HG02870 (cell line): ENCODE measurements at regions not wholly inside any gene's neighbourhood (a gene's known extent, or its start where the extent isn't known, plus 50 kb on each side); places are given as distances from the start of the nearest gene placed in this dataset.
A peak's percentile ranks its signal among the peaks of the same experiment; 100 is the strongest.

Experiments
- ATAC-seq: cut with Tn5 transposase; IDR thresholded peaks from one replicate; pipeline ENCODE4 v1.9.1; 2021; ENCODE audit warnings: mild to moderate bottlenecking, moderate library complexity; ENCODE audit not compliant: unreplicated experiment

- no peak for ATAC-seq
Observed at GRCh38 chr6:91126876-91127275, 540.0 kb upstream of the MAP3K7 start.

GRCh38 chr6:91117550-91117949 lies 530.7 kb upstream of the MAP3K7 start:
- no peak for ATAC-seq

GRCh38 chr6:91114123-91114708 lies 527.3 kb upstream of the MAP3K7 start:
- no peak for ATAC-seq

- ATAC-seq, result no peak
Observed at GRCh38 chr6:91106083-91106482, 519.2 kb upstream of the MAP3K7 start.

- no peak for ATAC-seq
Observed at GRCh38 chr6:91105532-91105931, 518.7 kb upstream of the MAP3K7 start.

DNA sequence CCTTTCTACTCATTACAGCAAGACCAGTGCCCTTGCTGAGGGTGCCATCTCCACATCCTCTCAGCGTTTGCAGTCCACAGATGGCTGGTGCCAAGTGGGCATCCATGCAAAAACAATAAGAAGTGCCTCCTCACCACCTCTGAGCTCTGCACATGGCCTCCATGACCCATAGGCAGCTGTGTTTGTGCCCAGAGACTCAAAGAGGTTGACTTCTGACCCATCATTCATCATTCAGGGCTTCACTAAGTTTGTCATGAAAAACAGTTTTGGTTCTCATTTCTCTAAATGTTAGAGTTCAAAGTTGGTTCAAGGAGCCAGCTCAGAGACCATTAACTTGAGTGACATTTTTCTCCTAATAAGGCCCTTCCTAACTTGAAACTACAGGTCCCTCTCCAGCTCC lies 512.6 kb upstream of the MAP3K7 start:
- no peak for ATAC-seq

DNA sequence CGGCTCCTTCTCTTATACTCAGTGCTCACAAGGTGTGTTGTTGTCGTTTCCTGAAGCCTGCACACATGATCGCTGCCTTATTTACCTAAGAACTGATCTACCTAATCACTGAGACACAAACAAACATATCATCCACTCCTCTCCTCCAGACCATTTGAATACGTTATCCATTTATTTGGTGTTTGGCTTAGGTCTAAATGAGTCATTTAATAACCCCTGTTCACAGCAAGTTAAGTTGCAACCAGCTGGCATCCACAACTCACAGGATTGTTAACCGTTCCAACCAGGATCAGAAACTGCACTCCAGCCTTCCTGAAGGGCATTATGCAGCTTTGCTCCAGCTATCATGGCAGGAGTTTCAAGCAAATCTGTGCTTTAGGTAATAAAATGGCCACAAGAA lies 511.1 kb upstream of the MAP3K7 start:
- ATAC-seq, result no peak

DNA sequence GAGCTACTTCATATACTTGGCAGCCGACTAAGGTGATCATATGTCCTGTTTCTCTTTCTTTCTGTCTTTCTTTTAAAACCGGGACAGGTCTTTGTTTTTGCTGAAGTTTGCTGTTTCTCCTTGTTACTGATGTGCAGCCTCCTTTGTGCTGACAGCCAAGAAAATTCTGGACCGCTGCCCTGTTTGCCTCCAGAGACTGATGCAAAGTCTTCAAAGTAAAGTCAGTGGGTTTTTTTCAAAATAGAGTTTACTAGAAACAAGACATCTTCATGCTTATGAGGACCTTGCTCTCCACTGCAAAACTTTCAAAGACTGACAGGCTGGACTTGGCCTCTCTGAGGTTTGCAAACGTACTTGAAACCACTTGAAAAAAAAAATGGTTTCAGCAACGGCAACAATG lies 510.5 kb upstream of the MAP3K7 start:
- ATAC-seq, result no peak

DNA sequence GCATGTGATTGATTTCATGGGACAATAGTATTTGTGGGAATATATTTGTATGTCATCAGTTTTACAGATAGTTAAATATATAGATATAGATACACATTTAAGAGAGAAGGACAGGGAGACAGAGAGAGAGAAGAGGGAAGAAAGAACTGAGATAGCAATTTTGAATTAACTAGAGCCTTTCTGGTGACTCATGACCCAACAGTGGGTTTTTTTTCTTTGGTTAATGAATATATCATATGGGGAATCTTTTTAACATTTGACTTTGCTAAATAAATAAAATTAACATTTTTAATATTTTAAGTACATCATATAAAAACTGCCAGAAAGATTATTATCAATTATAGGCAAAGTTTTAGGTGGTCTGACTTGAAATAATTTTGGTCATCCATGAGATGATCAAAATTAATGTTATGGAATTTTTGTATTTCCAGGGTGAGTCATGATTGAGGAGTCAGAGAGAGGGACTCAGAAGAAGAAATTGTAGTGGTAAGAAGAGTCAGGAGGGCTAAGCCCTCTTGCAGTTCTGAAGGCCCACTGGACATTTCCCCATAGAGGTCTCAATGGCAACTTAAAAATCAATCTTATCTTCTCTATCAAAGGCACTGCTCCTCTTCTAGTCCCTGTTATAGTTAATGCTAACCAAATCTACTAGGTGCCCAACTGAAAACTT lies 508.1 kb upstream of the MAP3K7 start:
- no peak for ATAC-seq

DNA sequence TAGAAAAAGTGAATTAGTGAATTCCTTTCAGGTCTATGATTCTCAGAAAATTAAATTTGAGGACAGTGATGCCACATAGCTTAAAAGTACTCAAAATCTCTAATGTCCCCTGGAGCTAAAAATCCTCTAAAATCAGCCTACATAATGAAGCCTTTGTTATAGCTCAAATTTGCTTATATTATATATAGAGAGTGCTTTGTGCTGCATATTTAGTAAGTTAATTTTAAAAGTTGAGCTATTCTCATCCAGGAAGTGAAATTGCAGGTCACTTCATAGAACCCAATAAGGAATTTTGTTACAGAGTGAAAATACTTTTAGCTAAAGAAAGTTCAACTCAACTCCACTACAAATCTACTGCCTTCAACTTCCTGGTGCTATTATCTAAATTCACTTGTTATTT lies 507.5 kb upstream of the MAP3K7 start:
- no peak for ATAC-seq

- no peak for ATAC-seq
Observed at GRCh38 chr6:91088976-91089375, 502.1 kb upstream of the MAP3K7 start.

DNA sequence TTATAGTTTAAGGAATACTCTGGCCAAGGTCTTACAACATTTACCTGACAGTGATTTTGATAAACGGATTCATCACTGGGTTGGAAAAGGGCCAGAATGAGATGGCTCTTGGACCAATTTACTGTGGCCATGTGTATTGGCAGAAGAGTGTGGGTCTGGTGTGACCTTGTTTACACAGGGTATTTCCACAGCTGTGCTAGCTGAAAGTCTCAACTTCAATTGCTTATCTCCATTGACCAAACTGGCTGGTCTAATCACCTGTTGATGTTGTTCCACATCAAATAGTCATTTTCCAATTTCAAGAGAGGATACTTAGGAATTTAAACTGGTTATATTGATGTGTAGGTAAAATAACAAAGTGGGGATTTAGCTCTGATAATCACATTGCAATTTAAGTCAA lies 501.6 kb upstream of the MAP3K7 start:
- no peak for ATAC-seq

DNA sequence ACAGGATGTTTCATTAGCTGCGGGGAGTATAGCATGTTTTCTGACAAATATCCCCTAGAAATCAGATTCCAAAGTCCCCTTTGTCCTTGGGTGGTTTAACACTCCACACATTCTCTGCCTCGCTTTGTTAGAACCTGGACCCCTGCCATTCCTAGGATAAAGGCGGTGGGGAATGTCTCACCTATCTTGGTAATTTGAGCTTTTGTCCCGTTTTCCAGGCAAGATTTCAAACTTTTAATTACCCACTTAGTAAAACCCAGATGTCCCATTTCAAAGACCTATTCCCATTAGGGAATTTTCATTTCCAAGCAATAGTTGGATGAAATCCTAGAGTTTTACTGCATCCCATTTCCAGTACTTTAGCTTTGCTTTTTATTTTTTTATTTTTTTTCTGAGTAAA lies 501.0 kb upstream of the MAP3K7 start:
- no peak for ATAC-seq

GRCh38 chr6:91083211-91083610 lies 496.3 kb upstream of the MAP3K7 start:
- no peak for ATAC-seq

DNA sequence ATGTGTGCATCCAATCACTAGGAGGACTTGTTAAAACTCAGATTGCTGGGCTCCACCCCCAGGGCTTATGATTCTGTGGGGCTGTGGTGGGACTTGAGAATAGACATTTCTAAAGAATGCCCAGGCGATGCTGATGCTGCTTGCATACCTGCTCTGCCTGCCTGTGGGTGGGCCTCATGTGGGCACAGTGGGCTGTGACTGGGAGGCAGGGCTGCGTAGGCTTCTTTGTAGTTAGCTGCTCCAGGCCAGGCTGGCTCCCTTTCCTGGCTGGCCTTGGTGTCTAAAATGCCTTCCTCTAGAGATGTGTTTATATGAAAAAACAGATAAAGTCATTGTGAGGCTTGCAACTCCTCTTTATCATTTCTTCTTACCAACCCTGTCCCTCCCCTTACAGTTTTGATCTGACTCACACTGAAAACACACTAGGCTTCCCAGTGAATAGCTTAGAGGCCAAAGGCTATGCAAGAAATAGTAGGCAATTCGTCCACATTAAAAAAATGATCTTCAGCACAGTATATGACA lies 495.5 kb upstream of the MAP3K7 start:
- ATAC-seq, result no peak

DNA sequence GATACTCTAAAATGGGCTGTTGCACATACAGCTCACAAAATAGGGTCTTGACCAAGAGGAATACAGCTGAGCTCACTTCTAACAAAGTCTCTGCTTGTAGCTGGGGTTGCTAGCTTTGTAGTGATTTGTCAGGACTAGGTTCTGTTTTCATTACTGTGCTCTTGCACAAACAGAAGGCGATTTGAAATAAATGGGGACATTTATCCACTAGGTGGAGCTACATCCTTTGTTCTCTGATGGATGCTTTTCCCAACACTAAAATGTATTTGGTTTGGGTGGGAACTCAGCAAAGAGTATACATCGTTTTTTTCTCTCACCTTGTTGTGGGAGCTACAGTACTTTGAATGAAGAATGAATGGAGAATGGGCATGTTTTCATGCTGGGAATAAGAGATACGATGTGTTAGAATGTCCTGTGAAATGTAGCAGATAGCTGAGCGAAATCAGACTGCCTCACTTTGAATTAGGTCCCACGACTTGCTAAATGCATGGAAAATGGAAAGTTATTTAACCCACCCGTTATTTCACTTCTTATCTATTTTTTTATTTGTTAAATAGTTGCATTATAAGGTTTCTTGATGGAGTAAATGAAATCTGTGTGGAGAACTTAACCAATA lies 494.7 kb upstream of the MAP3K7 start:
- peak; percentile 68 for ATAC-seq

GRCh38 chr6:91080871-91081270 lies 494.0 kb upstream of the MAP3K7 start:
- ATAC-seq, result no peak

DNA sequence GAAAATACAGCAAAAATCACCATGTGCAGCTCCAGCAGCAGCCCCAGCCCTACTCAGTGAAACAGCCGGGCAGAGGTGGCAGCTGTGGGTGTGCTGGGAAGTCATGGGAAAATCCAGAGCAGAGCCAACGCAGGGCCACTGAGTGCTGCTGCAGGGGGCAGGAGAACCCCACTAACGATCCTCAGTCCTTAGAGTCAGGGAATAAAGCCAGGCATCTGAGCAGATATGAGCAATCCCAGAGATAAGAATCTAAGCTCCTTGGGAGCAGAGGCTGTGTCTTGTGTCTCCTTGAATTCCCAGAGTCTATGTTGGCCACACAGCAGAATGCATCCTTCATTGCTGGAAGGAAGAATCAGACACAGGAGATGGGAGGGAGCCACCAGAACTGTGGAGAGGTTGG lies 493.1 kb upstream of the MAP3K7 start:
- ATAC-seq, result no peak

GRCh38 chr6:91075244-91075976 lies 488.5 kb upstream of the MAP3K7 start:
- ATAC-seq, result no peak

GRCh38 chr6:91063362-91063761 lies 476.5 kb upstream of the MAP3K7 start:
- ATAC-seq, result no peak

GRCh38 chr6:91057689-91058088 lies 470.8 kb upstream of the MAP3K7 start:
- no peak for ATAC-seq

GRCh38 chr6:91055959-91056358 lies 469.1 kb upstream of the MAP3K7 start:
- ATAC-seq, result no peak
